ENCODE measurements at regions not wholly inside any gene's neighbourhood (a gene's known extent, or its start where the extent isn't known, plus 50 kb on each side); places are given as distances from the start of the nearest gene placed in this dataset.

DNA sequence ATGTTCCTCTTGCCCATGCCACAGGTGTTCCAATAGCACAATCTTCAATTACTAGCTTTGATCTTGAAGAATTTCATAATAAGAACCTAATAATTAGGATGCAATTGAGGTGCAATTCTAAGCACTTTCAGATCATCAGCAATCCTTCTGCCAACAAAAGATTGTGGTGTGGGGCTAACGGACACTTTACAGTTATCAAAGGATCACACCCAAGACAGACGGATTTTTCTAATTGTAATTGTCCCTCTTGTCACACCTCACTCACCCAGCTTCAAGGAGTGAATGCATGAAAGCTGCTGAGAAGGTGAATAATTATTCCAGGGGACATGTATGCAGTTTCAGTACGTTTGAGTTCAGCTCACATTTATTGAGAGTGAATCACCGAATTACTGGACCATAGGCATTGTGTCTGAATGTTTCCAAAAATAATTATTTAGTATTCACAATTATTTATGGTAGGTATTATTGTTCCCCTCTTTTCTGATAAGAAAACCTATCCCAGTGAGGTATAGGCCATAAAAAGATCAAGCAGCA lies 438.5 kb upstream of the TRIB2 start:
- no peak overlapping the region for H3K4me3 Mint-ChIP-seq
- Histone ChIP-seq H3K9me3 (ENCODE audit: low read depth) (no peaks in the 10 kb centered on the region), H3K4me3 (no peak overlapping the region), H3K36me3 (no peaks in the 10 kb centered on the region), H3K27ac (no peak overlapping the region), H3K4me1 (no peaks in the 10 kb centered on the region), H3K4me2 (no peak overlapping the region), H3K79me2 (ENCODE audit: low read depth) (no peaks in the 10 kb centered on the region), H4K20me1 (ENCODE audit: low read depth) (no peaks in the 10 kb centered on the region), H3K9ac (no peak overlapping the region), H3F3A (ENCODE audit: low read depth) (no peaks in the 10 kb centered on the region), H2AFZ (replicated peaks) (no peak overlapping the region), H3K27me3 (no peaks in the 10 kb centered on the region)
- H3K4me1 Mint-ChIP-seq = no peaks in the 10 kb centered on the region
- no peak for TF ChIP-seq EZH2phosphoT487 (IDR thresholded peaks at IDR 0.05)
- H3K36me3 Mint-ChIP-seq = no peaks in the 10 kb centered on the region
- H3K27ac Mint-ChIP-seq = no peak overlapping the region
- H3K27me3 Mint-ChIP-seq (ENCODE audit: insufficient read depth, low read depth) = peaks cover 4% of the 10 kb centered on the region
- DNase-seq (ENCODE audit: low spot score) = no peak
- H3K9me3 Mint-ChIP-seq = no peaks in the 10 kb centered on the region

DNA sequence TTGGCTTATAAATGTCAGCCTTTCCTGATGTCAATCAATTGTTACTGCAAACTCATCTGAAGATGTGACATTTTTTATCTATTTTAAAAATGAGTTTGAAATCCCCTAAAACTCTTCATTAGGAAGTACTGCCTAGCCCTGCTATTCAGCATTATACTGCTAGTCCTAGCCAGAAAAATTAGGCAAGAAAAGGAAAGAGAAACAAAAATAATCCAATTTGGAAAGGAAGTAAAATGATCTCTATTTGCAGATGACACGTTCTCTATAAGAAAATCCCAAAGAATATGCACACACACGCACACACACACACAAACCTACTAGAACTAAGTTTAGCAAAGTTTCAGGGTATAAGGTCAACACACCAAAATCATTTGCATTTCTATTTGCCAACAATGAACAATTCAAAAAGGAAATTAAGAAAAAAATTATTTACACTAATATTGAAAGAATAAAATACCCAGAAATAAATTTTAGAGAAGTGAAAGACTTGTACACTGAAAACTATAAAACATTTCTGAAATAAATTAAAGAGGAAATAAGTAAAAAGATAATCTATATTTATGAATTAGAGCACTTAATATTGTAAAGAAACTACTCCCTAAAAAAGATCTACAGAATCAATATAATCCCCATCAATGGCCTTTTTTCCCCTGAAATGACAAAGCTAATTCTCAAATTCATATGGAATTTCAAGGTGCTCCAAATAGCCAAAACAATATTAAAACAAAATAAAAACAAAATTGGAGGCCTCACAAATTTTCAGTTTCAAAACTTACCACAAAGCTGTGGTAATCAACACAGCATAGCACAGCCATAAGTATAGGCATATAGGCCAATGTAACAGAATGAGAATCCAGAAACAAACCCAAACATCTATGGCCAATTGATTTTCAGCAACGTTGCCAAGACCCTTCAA lies 433.7 kb upstream of the TRIB2 start:
- no peaks in the 10 kb centered on the region for H3K4me1 ChIP-seq
- H3K4me2 ChIP-seq = no peak overlapping the region
- no peak overlapping the region for H2AFZ ChIP-seq (replicated peaks)
- Mint-ChIP-seq H3K27ac (no peak overlapping the region), H3K36me3 (no peaks in the 10 kb centered on the region), H3K27me3 (ENCODE audit: insufficient read depth, low read depth) (no peaks in the 10 kb centered on the region), H3K4me3 (no peak overlapping the region), H3K4me1 (no peaks in the 10 kb centered on the region), H3K9me3 (peaks cover 3% of the 10 kb centered on the region)
- H3K4me3 ChIP-seq = no peak overlapping the region
- no peaks in the 10 kb centered on the region for H3K9me3 ChIP-seq (ENCODE audit: low read depth)
- no peaks in the 10 kb centered on the region for H3K36me3 ChIP-seq
- TF ChIP-seq, protein P1, sequence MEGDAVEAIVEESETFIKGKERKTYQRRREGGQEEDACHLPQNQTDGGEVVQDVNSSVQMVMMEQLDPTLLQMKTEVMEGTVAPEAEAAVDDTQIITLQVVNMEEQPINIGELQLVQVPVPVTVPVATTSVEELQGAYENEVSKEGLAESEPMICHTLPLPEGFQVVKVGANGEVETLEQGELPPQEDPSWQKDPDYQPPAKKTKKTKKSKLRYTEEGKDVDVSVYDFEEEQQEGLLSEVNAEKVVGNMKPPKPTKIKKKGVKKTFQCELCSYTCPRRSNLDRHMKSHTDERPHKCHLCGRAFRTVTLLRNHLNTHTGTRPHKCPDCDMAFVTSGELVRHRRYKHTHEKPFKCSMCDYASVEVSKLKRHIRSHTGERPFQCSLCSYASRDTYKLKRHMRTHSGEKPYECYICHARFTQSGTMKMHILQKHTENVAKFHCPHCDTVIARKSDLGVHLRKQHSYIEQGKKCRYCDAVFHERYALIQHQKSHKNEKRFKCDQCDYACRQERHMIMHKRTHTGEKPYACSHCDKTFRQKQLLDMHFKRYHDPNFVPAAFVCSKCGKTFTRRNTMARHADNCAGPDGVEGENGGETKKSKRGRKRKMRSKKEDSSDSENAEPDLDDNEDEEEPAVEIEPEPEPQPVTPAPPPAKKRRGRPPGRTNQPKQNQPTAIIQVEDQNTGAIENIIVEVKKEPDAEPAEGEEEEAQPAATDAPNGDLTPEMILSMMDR (IDR thresholded peaks at IDR 0.05) = no peak
- no peak for TF ChIP-seq EZH2 (IDR thresholded peaks at IDR 0.05)
- no peak for TF ChIP-seq EZH2phosphoT487 (IDR thresholded peaks at IDR 0.05)
- H3K27me3 ChIP-seq = no peaks in the 10 kb centered on the region
- H4K20me1 ChIP-seq (ENCODE audit: low read depth) = no peaks in the 10 kb centered on the region
- H3F3A ChIP-seq (ENCODE audit: low read depth) = no peaks in the 10 kb centered on the region
- H3K9ac ChIP-seq = no peak overlapping the region
- DNase-seq (ENCODE audit: low spot score) = no peak
- no peaks in the 10 kb centered on the region for H3K79me2 ChIP-seq (ENCODE audit: low read depth)
- H3K27ac ChIP-seq = no peak overlapping the region

DNA sequence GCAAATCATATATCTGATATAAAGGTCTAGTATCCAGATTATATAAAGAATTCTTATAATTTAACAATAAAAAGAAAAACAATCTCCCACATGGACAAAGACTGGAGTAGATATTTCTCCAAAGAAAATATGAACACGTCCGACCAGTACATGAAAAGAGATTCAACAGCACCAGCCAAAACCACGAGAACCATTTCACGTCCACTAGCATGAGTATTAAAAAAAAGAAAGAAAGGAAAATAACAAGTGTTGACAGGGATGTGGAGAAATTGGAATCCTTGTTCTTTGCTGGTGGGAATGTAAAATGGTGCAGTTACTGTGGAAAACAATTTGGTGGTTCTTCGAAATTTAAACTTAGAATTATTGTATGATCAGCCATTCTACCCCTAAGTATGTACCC lies 432.7 kb upstream of the TRIB2 start:
- no peaks in the 10 kb centered on the region for H3K79me2 ChIP-seq (ENCODE audit: low read depth)
- no peaks in the 10 kb centered on the region for H3K27me3 Mint-ChIP-seq (ENCODE audit: insufficient read depth, low read depth)
- no peak overlapping the region for H3K4me2 ChIP-seq
- H3F3A ChIP-seq (ENCODE audit: low read depth) = no peaks in the 10 kb centered on the region
- no peaks in the 10 kb centered on the region for H3K4me1 ChIP-seq
- H3K36me3 ChIP-seq = no peaks in the 10 kb centered on the region
- no peak overlapping the region for H3K4me3 ChIP-seq
- H3K27ac ChIP-seq = no peak overlapping the region
- peaks cover 3% of the 10 kb centered on the region for H3K9me3 Mint-ChIP-seq
- no peaks in the 10 kb centered on the region for H4K20me1 ChIP-seq (ENCODE audit: low read depth)
- H2AFZ ChIP-seq (replicated peaks) = no peak overlapping the region
- no peak overlapping the region for H3K27ac Mint-ChIP-seq
- TF ChIP-seq EZH2 (IDR thresholded peaks at IDR 0.05) = no peak
- TF ChIP-seq EZH2phosphoT487 (IDR thresholded peaks at IDR 0.05) = no peak
- TF ChIP-seq, protein P1 (IDR thresholded peaks at IDR 0.05) = no peak
- no peak overlapping the region for H3K9ac ChIP-seq
- DNase-seq (ENCODE audit: low spot score) = no peak
- no peaks in the 10 kb centered on the region for H3K4me1 Mint-ChIP-seq
- no peak overlapping the region for H3K4me3 Mint-ChIP-seq
- H3K36me3 Mint-ChIP-seq = no peaks in the 10 kb centered on the region
- no peaks in the 10 kb centered on the region for H3K9me3 ChIP-seq (ENCODE audit: low read depth)
- H3K27me3 ChIP-seq = no peaks in the 10 kb centered on the region

DNA sequence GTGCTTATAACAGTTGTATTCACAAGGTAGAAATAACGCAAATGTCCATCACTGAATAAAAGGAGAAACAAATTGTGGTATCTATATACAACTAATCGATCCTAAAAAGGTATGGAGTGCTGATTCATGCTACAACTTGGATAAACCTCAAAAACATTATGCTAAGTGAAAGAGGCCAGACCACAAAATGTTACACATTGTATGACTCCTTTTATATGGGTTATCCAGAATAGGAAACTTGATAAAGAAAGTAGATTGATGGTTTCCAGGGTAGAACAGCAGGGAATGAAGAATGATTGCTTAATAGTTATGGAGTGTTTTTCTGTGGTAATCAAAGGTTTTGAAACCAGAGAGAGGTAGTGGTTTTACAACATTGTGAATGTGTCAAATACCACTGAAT lies 432.2 kb upstream of the TRIB2 start:
- no peaks in the 10 kb centered on the region for H3K79me2 ChIP-seq (ENCODE audit: low read depth)
- H3K4me1 ChIP-seq = no peaks in the 10 kb centered on the region
- H3K4me1 Mint-ChIP-seq = no peaks in the 10 kb centered on the region
- no peak overlapping the region for H3K9ac ChIP-seq
- no peaks in the 10 kb centered on the region for H3F3A ChIP-seq (ENCODE audit: low read depth)
- H3K9me3 Mint-ChIP-seq = peaks cover 3% of the 10 kb centered on the region
- DNase-seq (ENCODE audit: low spot score) = no peak
- H3K27ac Mint-ChIP-seq = no peak overlapping the region
- H3K36me3 Mint-ChIP-seq = no peaks in the 10 kb centered on the region
- no peaks in the 10 kb centered on the region for H3K36me3 ChIP-seq
- no peak overlapping the region for H3K4me3 Mint-ChIP-seq
- H2AFZ ChIP-seq (replicated peaks) = no peak overlapping the region
- H3K27me3 Mint-ChIP-seq (ENCODE audit: insufficient read depth, low read depth) = no peaks in the 10 kb centered on the region
- H3K4me2 ChIP-seq = no peak overlapping the region
- H4K20me1 ChIP-seq (ENCODE audit: low read depth) = no peaks in the 10 kb centered on the region
- H3K27me3 ChIP-seq = no peaks in the 10 kb centered on the region
- TF ChIP-seq, protein P1 (IDR thresholded peaks at IDR 0.05) = no peak
- TF ChIP-seq EZH2 (IDR thresholded peaks at IDR 0.05) (no peak), EZH2phosphoT487 (IDR thresholded peaks at IDR 0.05) (no peak)
- H3K9me3 ChIP-seq (ENCODE audit: low read depth) = no peaks in the 10 kb centered on the region
- H3K4me3 ChIP-seq = no peak overlapping the region
- H3K27ac ChIP-seq = no peak overlapping the region
